Adrenal gland (tissue), 9 donors: ENCODE measurements at regions not wholly inside any gene's neighbourhood (a gene's known extent, or its start where the extent isn't known, plus 50 kb on each side); places are given as distances from the start of the nearest gene placed in this dataset.

ENCODE experiments used
- DNase-seq, 7 donors: peaks; one replicate each; pipeline ENCODE4 v3.0.0-alpha.2; 2019 to 2020
- H3K27ac ChIP-seq, 5 donors: fragments of 200-600 bp; sonication (generic) in 4 of 5; 1 replicate in 3 of 5; 2 replicates in 2 of 5; pipeline versions ENCODE4 v1.5.1 to v1.8.0; 2016 to 2020; ENCODE audit warnings: mild to moderate bottlenecking in 1 of 5
- H3K27me3 ChIP-seq: fragments of 200-600 bp; 2 replicates; pipeline ENCODE4 v1.8.0; 2021
- H3K36me3 ChIP-seq, 2 donors: fragments of 200-600 bp; replicated peaks in 1 of 2; 1 replicate in 1 of 2; 2 replicates in 1 of 2; pipeline versions ENCODE4 v1.5.1 to v1.8.0; 2018 to 2022
- H3K4me1 ChIP-seq, 2 donors: fragments of 200-600 bp; replicated peaks in 1 of 2; 1 replicate in 1 of 2; 2 replicates in 1 of 2; pipeline versions ENCODE4 v1.5.1 to v1.8.0; 2018 to 2021
- H3K4me3 ChIP-seq, 4 donors: fragments of 200-600 bp; sonication (generic) in 3 of 4; one replicate each; pipeline ENCODE4 v1.5.1; 2016 to 2018
- H3K9me3 ChIP-seq, 3 donors: fragments of 200-600 bp; sonication (generic) in 1 of 3; replicated peaks in 1 of 3; 1 replicate in 2 of 3; 2 replicates in 1 of 3; pipeline versions ENCODE4 v1.5.1 to v1.8.0; 2016 to 2021
- POLR2A ChIP-seq, 2 donors: fragments of 450-650 bp; IDR thresholded peaks; one replicate each; pipeline ENCODE4 v1.6.1; 2017; ENCODE audit warnings: antibody characterized with exemption in 2 of 2, mild to moderate bottlenecking in 2 of 2, moderate library complexity in 1 of 2
- WGBS, 4 donors: extraction: QIAGEN DNeasy Blood & Tissue Kit in 2 of 4; methylation state at CpG; one replicate each; pipeline versions ENCODE4 v1.1.5 to v1.1.7; 2013 to 2017; 5-methylcytosine and 5-hydroxymethylcytosine counted together
- intact Hi-C, 2 donors: fragments of 100-400 bp; cut with DNase I; formaldehyde crosslinking; loops; one replicate each; pipeline versions ENCODE4 v1.14.1 to v1.15.0; 2022 to 2023
- TF ChIP-seq, protein P1 (sequence below), 6 experiments: fragments of 450-650 bp in 4 of 6; fragments of 200-600 bp in 2 of 6; sonication (generic) in 1 of 6; IDR thresholded peaks; 1 replicate in 5 of 6; 2 replicates in 1 of 6; pipeline versions ENCODE4 v1.5.1 to v1.8.0; 2016 to 2021; ENCODE audit warnings: antibody characterized with exemption in 6 of 6, mild to moderate bottlenecking in 2 of 6, moderate library complexity in 1 of 6
- donor health status: healthy with polysubstance abuse.
- donor health status: Bipolar disorder and iron deficiency.
- donor health status: DM: yes; HTN: yes; CAD: no.
- donor health status: DM: no; HTN: no; CAD: no.
- donor health status: DM: no; HTN: no; CAD: no.

DNA sequence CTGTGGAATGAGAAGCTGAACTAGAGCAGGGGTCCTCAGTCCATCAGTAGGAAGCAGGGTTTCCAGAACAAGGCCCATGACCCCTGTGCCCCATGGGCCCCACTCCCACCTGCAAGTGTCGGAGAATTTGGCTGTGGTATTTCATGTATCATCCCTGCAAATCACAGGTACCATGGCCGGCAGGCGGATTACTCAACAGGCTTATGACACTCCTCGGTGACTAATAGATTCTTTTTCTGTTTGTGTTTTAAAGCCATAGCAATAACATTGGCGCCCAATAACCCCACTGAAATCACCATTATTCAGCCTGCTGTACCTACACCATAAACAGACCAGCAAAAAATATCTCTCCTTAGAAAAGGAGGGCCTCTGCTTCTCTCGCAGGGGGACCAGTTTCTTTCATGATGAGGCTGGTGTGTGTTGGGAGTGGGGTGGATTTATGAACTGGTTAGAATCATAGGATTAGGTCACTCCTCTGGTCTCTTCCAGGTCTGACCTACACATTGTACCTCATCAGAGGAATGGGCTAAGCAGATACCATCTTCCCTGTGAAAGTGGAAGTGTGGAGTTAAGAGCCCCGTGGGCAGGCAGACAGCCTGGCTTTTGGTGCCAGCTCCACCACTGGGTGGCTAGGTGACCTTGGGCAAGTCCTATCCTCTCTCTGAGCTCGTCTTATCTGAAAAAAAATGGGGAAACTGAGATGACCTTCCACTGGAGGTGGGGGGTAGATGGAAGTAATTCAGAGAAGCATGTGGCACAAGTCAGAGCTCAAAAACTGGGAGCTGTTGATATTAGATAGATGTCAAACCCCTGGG, 60.2 kb upstream of the WNT11 start:
- H3K9me3 ChIP-seq, result no peaks in the 10 kb centered on the region
- no peaks in the 10 kb centered on the region for H3K36me3 ChIP-seq
- TF ChIP-seq, protein P1, sequence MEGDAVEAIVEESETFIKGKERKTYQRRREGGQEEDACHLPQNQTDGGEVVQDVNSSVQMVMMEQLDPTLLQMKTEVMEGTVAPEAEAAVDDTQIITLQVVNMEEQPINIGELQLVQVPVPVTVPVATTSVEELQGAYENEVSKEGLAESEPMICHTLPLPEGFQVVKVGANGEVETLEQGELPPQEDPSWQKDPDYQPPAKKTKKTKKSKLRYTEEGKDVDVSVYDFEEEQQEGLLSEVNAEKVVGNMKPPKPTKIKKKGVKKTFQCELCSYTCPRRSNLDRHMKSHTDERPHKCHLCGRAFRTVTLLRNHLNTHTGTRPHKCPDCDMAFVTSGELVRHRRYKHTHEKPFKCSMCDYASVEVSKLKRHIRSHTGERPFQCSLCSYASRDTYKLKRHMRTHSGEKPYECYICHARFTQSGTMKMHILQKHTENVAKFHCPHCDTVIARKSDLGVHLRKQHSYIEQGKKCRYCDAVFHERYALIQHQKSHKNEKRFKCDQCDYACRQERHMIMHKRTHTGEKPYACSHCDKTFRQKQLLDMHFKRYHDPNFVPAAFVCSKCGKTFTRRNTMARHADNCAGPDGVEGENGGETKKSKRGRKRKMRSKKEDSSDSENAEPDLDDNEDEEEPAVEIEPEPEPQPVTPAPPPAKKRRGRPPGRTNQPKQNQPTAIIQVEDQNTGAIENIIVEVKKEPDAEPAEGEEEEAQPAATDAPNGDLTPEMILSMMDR (IDR thresholded peaks at IDR 0.05), result no peak
- no peak for TF ChIP-seq POLR2A (IDR thresholded peaks at IDR 0.05)
- peak overlapping the region in 3 of 5 donors; percentile 54 to 75 (median 68) for H3K27ac ChIP-seq
- no peaks in the 10 kb centered on the region for H3K27me3 ChIP-seq
- intact Hi-C loops, result no loop called here
- H3K4me3 ChIP-seq, result no peak overlapping the region
- peaks cover 7 to 38% of the 10 kb centered on the region in 2 donors for H3K4me1 ChIP-seq
- peak; percentile 41 to 82 (median 73) for DNase-seq
- 36 to 47% (median 42%) methylated on average over 8 of the region's 8 CpGs for WGBS, 4 donors

DNA sequence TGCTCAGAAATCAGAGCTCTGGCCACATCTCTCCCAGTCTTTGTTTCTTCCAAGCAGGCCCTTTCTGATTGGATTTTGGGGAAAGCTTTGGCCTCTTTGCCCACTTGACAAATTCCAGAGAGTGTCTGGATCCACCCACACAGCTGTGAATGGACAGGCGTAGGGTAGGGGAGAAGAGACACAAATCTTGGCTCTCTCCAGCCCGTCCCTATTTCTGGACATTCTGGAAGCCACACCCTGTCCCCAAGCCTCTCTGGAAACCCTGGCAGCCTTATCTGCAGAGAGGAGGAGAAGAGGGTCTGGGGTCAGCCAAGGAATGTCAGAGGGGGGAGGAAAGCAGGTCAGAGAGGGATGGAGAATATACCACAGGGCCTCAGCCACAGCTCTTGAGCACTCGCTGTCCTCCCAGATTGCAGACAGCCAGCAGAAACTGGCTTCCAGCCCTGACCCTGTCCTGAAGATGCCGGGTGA, 59.5 kb upstream of the WNT11 start:
- Histone ChIP-seq H3K4me3 (no peak overlapping the region), H3K9me3 (no peaks in the 10 kb centered on the region), H3K27me3 (no peaks in the 10 kb centered on the region), H3K27ac (peak overlapping the region in 2 of 5 donors; percentile 68 to 75), H3K36me3 (no peaks in the 10 kb centered on the region), H3K4me1 (peaks cover 7 to 38% of the 10 kb centered on the region in 2 donors)
- no peak for TF ChIP-seq POLR2A (IDR thresholded peaks at IDR 0.05)
- TF ChIP-seq, protein P1 (IDR thresholded peaks at IDR 0.05), result no peak
- peak in 6 of 7 donors; percentile 43 to 60 (median 48) for DNase-seq
- WGBS, 4 donors, result 45 to 63% (median 48%) methylated on average over 4 of the region's 4 CpGs
- intact Hi-C loops, result no loop called here

DNA sequence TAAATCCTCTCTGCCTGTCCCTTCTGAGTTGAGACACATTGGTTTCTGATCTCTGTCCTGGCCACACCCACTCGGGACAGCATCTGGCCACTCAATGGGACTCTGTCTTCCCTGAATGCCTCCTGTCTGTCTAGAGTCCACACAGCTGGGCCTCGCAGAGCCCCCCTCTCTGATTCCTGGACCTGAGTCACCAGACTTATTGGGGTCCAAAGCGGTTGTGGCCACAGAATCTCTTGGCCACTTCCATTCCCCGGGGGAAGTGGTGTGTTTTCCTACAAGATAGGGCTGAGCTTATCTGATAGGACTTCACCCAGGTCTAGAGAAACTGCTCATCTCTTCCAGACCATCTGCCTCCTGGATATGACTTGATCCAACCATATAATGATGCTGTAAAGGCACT, 57.4 kb upstream of the WNT11 start:
- no peak overlapping the region for H3K4me3 ChIP-seq
- no peak overlapping the region for H3K27ac ChIP-seq
- TF ChIP-seq, protein P1 (IDR thresholded peaks at IDR 0.05), result no peak
- TF ChIP-seq POLR2A (IDR thresholded peaks at IDR 0.05), result no peak
- H3K27me3 ChIP-seq, result no peaks in the 10 kb centered on the region
- peaks cover 7 to 22% of the 10 kb centered on the region in 2 donors for H3K4me1 ChIP-seq
- DNase-seq, result no peak
- no peaks in the 10 kb centered on the region for H3K36me3 ChIP-seq
- intact Hi-C loops, result no loop called here
- 55 to 69% (median 61%) methylated on average over 2 to 4 of the region's 4 CpGs for WGBS, 4 donors
- no peaks in the 10 kb centered on the region for H3K9me3 ChIP-seq

DNA sequence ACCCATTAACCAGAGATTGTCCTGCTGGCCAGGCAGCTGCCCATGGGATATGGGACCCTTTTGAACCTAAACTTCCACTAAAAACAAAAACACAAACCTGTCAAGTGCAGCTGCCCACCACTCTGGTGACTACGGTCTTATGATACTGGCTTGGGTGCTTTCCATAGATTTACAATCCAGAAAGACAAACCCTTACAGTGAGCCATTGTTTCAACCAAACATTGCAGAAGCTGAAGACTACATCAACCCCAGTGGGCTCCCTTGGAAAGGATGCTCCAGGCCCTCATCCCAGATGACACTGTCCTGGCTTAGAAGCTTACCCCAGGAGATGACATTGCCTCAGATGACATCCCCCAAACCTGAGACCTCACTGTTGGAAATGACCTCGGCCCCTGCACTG, 56.9 kb upstream of the WNT11 start:
- no peaks in the 10 kb centered on the region for H3K9me3 ChIP-seq
- WGBS, 4 donors, result 73 to 100% (median 92%) methylated on average over 1 to 2 of the region's 2 CpGs
- no peaks in the 10 kb centered on the region for H3K36me3 ChIP-seq
- TF ChIP-seq, protein P1 (IDR thresholded peaks at IDR 0.05), result no peak
- intact Hi-C loops, result no loop called here
- no peak overlapping the region for H3K4me3 ChIP-seq
- H3K27me3 ChIP-seq, result no peaks in the 10 kb centered on the region
- DNase-seq, result no peak
- H3K4me1 ChIP-seq, result peaks cover 7 to 22% of the 10 kb centered on the region in 2 donors
- H3K27ac ChIP-seq, result no peak overlapping the region
